IMR-90 (cell line): ENCODE measurements at regions not wholly inside any gene's neighbourhood (a gene's known extent, or its start where the extent isn't known, plus 50 kb on each side); places are given as distances from the start of the nearest gene placed in this dataset.

Experiments used
- ATAC-seq: fragments of 200-7000 bp; cut with Tn5 transposase; 2 replicates; pipeline ENCODE4 v1.9.1; 2020; ENCODE audit warnings: low read depth, mild to moderate bottlenecking, moderate library complexity
- BruUV-seq: library from RNA; stranded (reverse); fragments of 400-500 nt; replicated peaks from 2 replicates; lab custom pipeline; 2021; lab: Mats Ljungman, UMichigan
- CTCF ChIA-PET: fragments of 300-600 bp; formaldehyde crosslinking; extraction: SDS; loops from one replicate; lab custom pipeline; 2021; ENCODE audit warnings: antibody characterized with exemption; lab: Yijun Ruan, JAX
- POLR2A ChIA-PET: fragments of 300-600 bp; sonication (Branson Sonifier 250); formaldehyde crosslinking; loops from one replicate; lab custom pipeline; 2022; ENCODE audit warnings: antibody characterized with exemption; ENCODE audit not compliant: unreplicated experiment; lab: Charles Lee
- DNase-seq: peaks from one replicate; pipeline ENCODE4 v3.0.0; 2013
- H2AFZ ChIP-seq: replicated peaks from 2 replicates; pipeline ENCODE3; 2013; ENCODE audit warnings: low read length, mild to moderate bottlenecking; ENCODE audit not compliant: poor library complexity
- H2AK5ac ChIP-seq: 2 replicates; pipeline ENCODE4 v1.6.1; 2013; ENCODE audit warnings: low read depth, low read length, inconsistent platforms
- H2AK9ac ChIP-seq: replicated peaks from 2 replicates; pipeline ENCODE3; 2013; ENCODE audit warnings: mild to moderate bottlenecking, low read depth, low read length, moderate library complexity; ENCODE audit not compliant: poor library complexity
- H2BK120ac ChIP-seq: 2 replicates; pipeline ENCODE4 v1.6.1; 2013; ENCODE audit warnings: low read depth, low read length, inconsistent platforms
- H2BK15ac ChIP-seq: 3 replicates; pipeline ENCODE4 v1.6.1; 2013; ENCODE audit warnings: low read depth, low read length, inconsistent platforms
- H2BK20ac ChIP-seq: 2 replicates; pipeline ENCODE4 v1.6.1; 2013; ENCODE audit warnings: low read depth, mild to moderate bottlenecking, inconsistent platforms, low read length, moderate library complexity
- H2BK5ac ChIP-seq: 2 replicates; pipeline ENCODE4 v1.6.1; 2013; ENCODE audit warnings: mild to moderate bottlenecking, low read depth, low read length, inconsistent platforms; ENCODE audit not compliant: poor library complexity, severe bottlenecking
- H3K14ac ChIP-seq: replicated peaks from 2 replicates; pipeline ENCODE4 v1.6.1; 2013; ENCODE audit warnings: low read depth, low read length, inconsistent platforms
- H3K18ac ChIP-seq: 2 replicates; pipeline ENCODE4 v1.6.1; 2013; ENCODE audit warnings: low read depth, low read length, control low read depth
- H3K23ac ChIP-seq: 2 replicates; pipeline ENCODE4 v1.6.1; 2013; ENCODE audit warnings: low read depth, low read length, inconsistent platforms
- H3K27ac ChIP-seq: 2 replicates; pipeline ENCODE4 v1.5.1; 2013; ENCODE audit warnings: mild to moderate bottlenecking, control low read depth, low read length; ENCODE audit not compliant: insufficient read depth
- H3K27me3 ChIP-seq: 2 replicates; pipeline ENCODE4 v1.6.1; 2013; ENCODE audit warnings: low read length; ENCODE audit not compliant: control insufficient read depth, insufficient read depth
- H3K36me3 ChIP-seq: 2 replicates; pipeline ENCODE4 v1.6.1; 2013; ENCODE audit warnings: low read length, mixed read lengths; ENCODE audit not compliant: control insufficient read depth, insufficient read depth
- H3K4ac ChIP-seq: 2 replicates; pipeline ENCODE4 v1.6.1; 2013; ENCODE audit warnings: low read depth, low read length, inconsistent platforms
- H3K4me1 ChIP-seq: 2 replicates; pipeline ENCODE4 v1.6.1; 2013; ENCODE audit warnings: low read length, mixed read lengths; ENCODE audit not compliant: control insufficient read depth, insufficient read depth
- H3K4me2 ChIP-seq: 2 replicates; pipeline ENCODE4 v1.6.1; 2013; ENCODE audit warnings: low read depth, mild to moderate bottlenecking, control low read depth, low read length, moderate library complexity
- H3K4me3 ChIP-seq: 2 replicates; pipeline ENCODE4 v1.5.1; 2013; ENCODE audit warnings: low read depth, mild to moderate bottlenecking, control low read depth, low read length, moderate library complexity; ENCODE audit not compliant: insufficient read depth
- H3K56ac ChIP-seq: 2 replicates; pipeline ENCODE4 v1.6.1; 2013; ENCODE audit warnings: low read length, inconsistent platforms; ENCODE audit not compliant: insufficient read depth; ENCODE audit errors: extremely low read depth
- H3K79me1 ChIP-seq, 2 experiments: 2 replicates each; pipeline ENCODE4 v1.6.1; 2013; ENCODE audit warnings: low read length in 2 of 2, inconsistent platforms in 1 of 2, low read depth in 1 of 2
- H3K9ac ChIP-seq: 2 replicates; pipeline ENCODE4 v1.6.1; 2013; ENCODE audit warnings: low read depth, low read length, control low read depth
- H3K9me1 ChIP-seq: 2 replicates; pipeline ENCODE4 v1.6.1; 2013; ENCODE audit warnings: low read length, inconsistent platforms; ENCODE audit not compliant: insufficient read depth
- H3K9me3 ChIP-seq: 2 replicates; pipeline ENCODE4 v1.6.1; 2013; ENCODE audit warnings: low read length; ENCODE audit not compliant: control insufficient read depth, insufficient read depth
- H4K20me1 ChIP-seq: 2 replicates; pipeline ENCODE4 v1.6.1; 2013; ENCODE audit warnings: low read length, inconsistent platforms; ENCODE audit not compliant: insufficient read depth
- H4K5ac ChIP-seq: 2 replicates; pipeline ENCODE4 v1.6.1; 2013; ENCODE audit warnings: mild to moderate bottlenecking, low read depth, low read length, control low read depth
- H4K8ac ChIP-seq, 2 experiments: 2 replicates each; pipeline ENCODE4 v1.6.1; 2013; ENCODE audit warnings: low read depth in 2 of 2, low read length in 2 of 2, control low read depth in 1 of 2, inconsistent platforms in 1 of 2
- H4K91ac ChIP-seq: 2 replicates; pipeline ENCODE4 v1.6.1; 2013; ENCODE audit warnings: low read depth, low read length, inconsistent platforms; ENCODE audit not compliant: insufficient read depth
- BHLHE40 ChIP-seq: fragments of 150-350 bp; IDR thresholded peaks from 2 replicates; pipeline ENCODE4 v1.6.1; 2016; ENCODE audit warnings: mild to moderate bottlenecking, low read depth, low read length
- CEBPB ChIP-seq: IDR thresholded peaks from 2 replicates; pipeline ENCODE4 v1.6.1; 2012; ENCODE audit warnings: low read depth, low read length, improper control_type of control experiment
- CHD1 ChIP-seq: IDR thresholded peaks from 2 replicates; pipeline ENCODE4 v1.6.1; 2012; ENCODE audit warnings: low read depth, low read length, improper control_type of control experiment
- FOS ChIP-seq: fragments of 150-350 bp; IDR thresholded peaks from 2 replicates; pipeline ENCODE4 v1.6.1; 2016; ENCODE audit warnings: low read depth, low read length
- MAFK ChIP-seq: IDR thresholded peaks from 2 replicates; pipeline ENCODE4 v1.6.1; 2012; ENCODE audit warnings: low read depth, low read length, improper control_type of control experiment
- MAZ ChIP-seq: IDR thresholded peaks from 2 replicates; pipeline ENCODE4 v1.6.1; 2012; ENCODE audit warnings: low read depth, mild to moderate bottlenecking, low read length, improper control_type of control experiment, moderate library complexity, borderline replicate concordance
- MXI1 ChIP-seq: IDR thresholded peaks from 2 replicates; pipeline ENCODE4 v1.6.1; 2012; ENCODE audit warnings: low read depth, mild to moderate bottlenecking, low read length, moderate library complexity, borderline replicate concordance
- NFE2L2 ChIP-seq: fragments of 150-350 bp; IDR thresholded peaks from 2 replicates; pipeline ENCODE4 v1.6.1; 2016; ENCODE audit warnings: low read depth, mild to moderate bottlenecking, low read length
- POLR2A ChIP-seq: IDR thresholded peaks from 2 replicates; pipeline ENCODE4 v1.6.1; 2012; ENCODE audit warnings: mild to moderate bottlenecking, low read depth, low read length
- RAD21 ChIP-seq: IDR thresholded peaks from 2 replicates; pipeline ENCODE4 v1.6.1; 2012; ENCODE audit warnings: low read length, improper control_type of control experiment
- RCOR1 ChIP-seq: IDR thresholded peaks from 2 replicates; pipeline ENCODE4 v1.6.1; 2012; ENCODE audit warnings: mild to moderate bottlenecking, low read length, improper control_type of control experiment; ENCODE audit not compliant: insufficient replicate concordance
- RFX5 ChIP-seq: IDR thresholded peaks from 2 replicates; pipeline ENCODE4 v1.8.0; 2012; ENCODE audit warnings: low read depth, mild to moderate bottlenecking, low read length, moderate library complexity
- SMC3 ChIP-seq: fragments of 150-350 bp; IDR thresholded peaks from 2 replicates; pipeline ENCODE4 v1.6.1; 2016; ENCODE audit warnings: low read depth, mild to moderate bottlenecking, antibody characterized with exemption, low read length, moderate library complexity
- WGBS, 2 experiments: methylation state at CpG; one replicate each; pipeline versions ENCODE4 v1.1.5 to v1.1.7; 2013; ENCODE audit warnings: missing lambda C conversion rate in 2 of 2; ENCODE audit not compliant: insufficient read length in 1 of 2; ENCODE audit errors: extremely low coverage in 2 of 2; 5-methylcytosine and 5-hydroxymethylcytosine counted together
- dilution Hi-C: fragments of 300-500 bp; cut with HindIII; formaldehyde crosslinking; loops from one replicate; pipeline ENCODE4 v1.14.3; 2018; ENCODE audit warnings: low sequenced_read_pairs; ENCODE audit not compliant: unreplicated experiment
- in situ Hi-C: fragments of 300-500 bp; cut with MboI; formaldehyde crosslinking; loops from 3 replicates; pipeline ENCODE4 v1.14.3; 2019; ENCODE audit warnings: low sequenced_read_pairs, inconsistent platforms, mixed read lengths
- intact Hi-C: fragments of 100-400 bp; cut with micrococcal nuclease; formaldehyde crosslinking; loops from 2 replicates; pipeline ENCODE4 v1.10.0; 2022
- TF ChIP-seq, protein P1 (sequence below): fragments of 150-350 bp; IDR thresholded peaks from 2 replicates; pipeline ENCODE4 v1.6.1; 2017; ENCODE audit warnings: mild to moderate bottlenecking, antibody characterized with exemption, low read length, low read depth
- TF ChIP-seq, protein P2 (sequence below): conservative IDR thresholded peaks from 2 replicates; pipeline ENCODE4 v1.5.1; 2012; ENCODE audit warnings: mild to moderate bottlenecking, low read depth, low read length, improper control_type of control experiment
- TF ChIP-seq, protein P3 (sequence below): fragments of 150-350 bp; IDR thresholded peaks from 2 replicates; pipeline ENCODE4 v1.6.1; 2016; ENCODE audit warnings: low read depth, mild to moderate bottlenecking, low read length, moderate library complexity, borderline replicate concordance

DNA sequence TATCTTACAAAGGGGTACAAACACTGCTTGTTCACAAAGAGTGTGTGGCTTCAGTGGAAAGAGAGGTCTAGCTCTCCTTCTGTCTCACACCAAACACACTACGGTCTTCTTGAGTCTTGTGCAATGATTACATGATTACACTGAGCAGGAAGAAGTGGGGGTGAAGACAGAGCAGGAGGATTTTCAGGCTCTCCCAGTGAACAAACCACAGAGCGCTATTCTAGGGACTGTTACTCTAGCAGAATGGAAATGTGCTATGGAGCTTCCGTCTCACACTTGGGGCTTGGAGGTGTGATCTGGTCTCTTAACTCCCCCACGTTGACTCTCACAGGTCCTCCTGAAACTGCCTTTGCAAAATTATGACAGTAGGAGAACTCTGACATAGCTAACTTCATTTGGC lies 203.4 kb downstream of the MYLK4 start:
- WGBS, 2 experiments = 100% methylated on average over 2 of the region's 4 CpGs; no CpG with 5 or more reads in 1 of the 2 experiments
- Histone ChIP-seq H3K79me1 (no peaks in the 10 kb centered on the region), H3K56ac (no peak overlapping the region), H3K4me3 (no peak overlapping the region), H2AK5ac (no peak overlapping the region), H3K27me3 (peaks cover 25% of the 10 kb centered on the region), H2BK20ac (no peak overlapping the region), H3K14ac (no peak overlapping the region; the same call in 1 of the 2 replicates), H2AFZ (no peak overlapping the region), H4K8ac (no peak overlapping the region), H4K20me1 (no peaks in the 10 kb centered on the region), H3K4me1 (peaks cover 8% of the 10 kb centered on the region), H2BK15ac (no peak overlapping the region), H3K4ac (no peak overlapping the region), H3K23ac (no peak overlapping the region), H3K9me1 (peaks cover 4% of the 10 kb centered on the region; the same call in 1 of the 2 replicates), H2AK9ac (no peak overlapping the region), H2BK5ac (no peak overlapping the region), H3K4me2 (no peak overlapping the region), H4K91ac (no peak overlapping the region), H4K5ac (no peak overlapping the region), H3K27ac (no peak overlapping the region), H3K9ac (no peak overlapping the region), H3K36me3 (no peaks in the 10 kb centered on the region), H2BK120ac (no peak overlapping the region), H3K9me3 (peaks cover 7% of the 10 kb centered on the region), H3K18ac (no peak overlapping the region)
- ATAC-seq (no peak), DNase-seq (no peak)
- dilution Hi-C loops (no loop called here), intact Hi-C loops (no loop called here), in situ Hi-C loops (no loop called here)
- ChIA-PET CTCF (no interaction called here), POLR2A (no interaction called here)
- BruUV-seq = no TSS peak
- no peak for TF ChIP-seq RAD21
- no peak for TF ChIP-seq CHD1
- no peak for TF ChIP-seq MAFK
- no peak for TF ChIP-seq NFE2L2
- TF ChIP-seq, protein P1, sequence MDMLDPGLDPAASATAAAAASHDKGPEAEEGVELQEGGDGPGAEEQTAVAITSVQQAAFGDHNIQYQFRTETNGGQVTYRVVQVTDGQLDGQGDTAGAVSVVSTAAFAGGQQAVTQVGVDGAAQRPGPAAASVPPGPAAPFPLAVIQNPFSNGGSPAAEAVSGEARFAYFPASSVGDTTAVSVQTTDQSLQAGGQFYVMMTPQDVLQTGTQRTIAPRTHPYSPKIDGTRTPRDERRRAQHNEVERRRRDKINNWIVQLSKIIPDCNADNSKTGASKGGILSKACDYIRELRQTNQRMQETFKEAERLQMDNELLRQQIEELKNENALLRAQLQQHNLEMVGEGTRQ = no peak
- no peak for TF ChIP-seq RCOR1
- no peak for TF ChIP-seq CEBPB
- TF ChIP-seq RFX5 = no peak
- TF ChIP-seq MXI1 = no peak
- TF ChIP-seq, protein P2, sequence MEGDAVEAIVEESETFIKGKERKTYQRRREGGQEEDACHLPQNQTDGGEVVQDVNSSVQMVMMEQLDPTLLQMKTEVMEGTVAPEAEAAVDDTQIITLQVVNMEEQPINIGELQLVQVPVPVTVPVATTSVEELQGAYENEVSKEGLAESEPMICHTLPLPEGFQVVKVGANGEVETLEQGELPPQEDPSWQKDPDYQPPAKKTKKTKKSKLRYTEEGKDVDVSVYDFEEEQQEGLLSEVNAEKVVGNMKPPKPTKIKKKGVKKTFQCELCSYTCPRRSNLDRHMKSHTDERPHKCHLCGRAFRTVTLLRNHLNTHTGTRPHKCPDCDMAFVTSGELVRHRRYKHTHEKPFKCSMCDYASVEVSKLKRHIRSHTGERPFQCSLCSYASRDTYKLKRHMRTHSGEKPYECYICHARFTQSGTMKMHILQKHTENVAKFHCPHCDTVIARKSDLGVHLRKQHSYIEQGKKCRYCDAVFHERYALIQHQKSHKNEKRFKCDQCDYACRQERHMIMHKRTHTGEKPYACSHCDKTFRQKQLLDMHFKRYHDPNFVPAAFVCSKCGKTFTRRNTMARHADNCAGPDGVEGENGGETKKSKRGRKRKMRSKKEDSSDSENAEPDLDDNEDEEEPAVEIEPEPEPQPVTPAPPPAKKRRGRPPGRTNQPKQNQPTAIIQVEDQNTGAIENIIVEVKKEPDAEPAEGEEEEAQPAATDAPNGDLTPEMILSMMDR = no peak
- TF ChIP-seq POLR2A = no peak
- no peak for TF ChIP-seq SMC3
- TF ChIP-seq, protein P3, sequence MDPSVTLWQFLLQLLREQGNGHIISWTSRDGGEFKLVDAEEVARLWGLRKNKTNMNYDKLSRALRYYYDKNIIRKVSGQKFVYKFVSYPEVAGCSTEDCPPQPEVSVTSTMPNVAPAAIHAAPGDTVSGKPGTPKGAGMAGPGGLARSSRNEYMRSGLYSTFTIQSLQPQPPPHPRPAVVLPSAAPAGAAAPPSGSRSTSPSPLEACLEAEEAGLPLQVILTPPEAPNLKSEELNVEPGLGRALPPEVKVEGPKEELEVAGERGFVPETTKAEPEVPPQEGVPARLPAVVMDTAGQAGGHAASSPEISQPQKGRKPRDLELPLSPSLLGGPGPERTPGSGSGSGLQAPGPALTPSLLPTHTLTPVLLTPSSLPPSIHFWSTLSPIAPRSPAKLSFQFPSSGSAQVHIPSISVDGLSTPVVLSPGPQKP = no peak
- TF ChIP-seq FOS = no peak
- TF ChIP-seq BHLHE40 = no peak
- TF ChIP-seq MAZ = no peak
